ENCODE measurements at regions not wholly inside any gene's neighbourhood (a gene's known extent, or its start where the extent isn't known, plus 50 kb on each side); places are given as distances from the start of the nearest gene placed in this dataset.

DNA sequence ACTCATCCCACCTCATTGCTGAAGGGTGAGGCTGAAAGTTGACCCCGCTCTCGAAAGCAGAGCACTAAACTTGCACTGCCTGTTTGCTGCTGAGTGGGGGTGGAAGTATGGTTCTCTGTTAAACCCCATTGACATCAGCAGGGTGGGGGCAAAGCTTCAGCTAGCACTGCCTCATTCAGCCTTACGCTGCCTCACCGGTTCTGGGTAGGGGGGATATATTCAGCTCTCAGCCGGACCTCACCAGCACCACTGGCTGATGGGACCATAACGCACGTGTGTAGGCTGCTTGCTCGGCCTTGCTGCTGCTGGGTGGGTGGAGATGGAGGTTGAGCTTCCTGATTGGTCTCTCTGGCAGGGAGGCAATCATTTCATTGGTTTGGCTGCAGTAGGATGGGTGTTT, 265.7 kb upstream of the RTL1 start:
- peaks cover 15% of the 10 kb centered on the region for H3K9me3 ChIP-seq (ENCODE audit: insufficient read depth, low read length, severe bottlenecking)
- no peaks in the 10 kb centered on the region for H3K79me2 ChIP-seq (ENCODE audit: insufficient read depth, low read length)
- H3K4me3 ChIP-seq (ENCODE audit: low read depth in 1 of 2, low read length in 2 of 2), result no peak overlapping the region
- H3K4me1 ChIP-seq (ENCODE audit: insufficient read depth, low read length), result no peaks in the 10 kb centered on the region
- no peak overlapping the region for H3K9ac ChIP-seq (ENCODE audit: low read depth, low read length)
- H2AFZ ChIP-seq (ENCODE audit: low read depth, low read length), result no peak overlapping the region
- no peak for DNase-seq
- no peak overlapping the region for H3K27ac ChIP-seq (ENCODE audit: low read length)
- H3K36me3 ChIP-seq (ENCODE audit: insufficient read depth, low read length), result no peaks in the 10 kb centered on the region
- no peak overlapping the region for H3K4me2 ChIP-seq (ENCODE audit: insufficient read depth, low read length)
- ATAC-seq (ENCODE audit: insufficient read depth, low read depth), result no peak
- TF ChIP-seq CTCF (IDR thresholded peaks at IDR 0.05; ENCODE audit: borderline replicate concordance, extremely low read depth, low read length, poor library complexity, severe bottlenecking), result no peak
- TF ChIP-seq EZH2 (IDR thresholded peaks at IDR 0.05; ENCODE audit: borderline replicate concordance, low read depth, low read length, severe bottlenecking), result no peak
- no peaks in the 10 kb centered on the region for H3K27me3 ChIP-seq (ENCODE audit: insufficient read depth, low read length, poor library complexity)
- no peaks in the 10 kb centered on the region for H4K20me1 ChIP-seq (ENCODE audit: insufficient read depth, low read length)

- no peak for TF ChIP-seq CTCF (IDR thresholded peaks at IDR 0.05; ENCODE audit: borderline replicate concordance, extremely low read depth, low read length, poor library complexity, severe bottlenecking)
- no peak for TF ChIP-seq EZH2 (IDR thresholded peaks at IDR 0.05; ENCODE audit: borderline replicate concordance, low read depth, low read length, severe bottlenecking)
- Histone ChIP-seq H3K4me2 (ENCODE audit: insufficient read depth, low read length) (no peak overlapping the region), H3K9ac (ENCODE audit: low read depth, low read length) (no peak overlapping the region)
Measured at GRCh38 chr14:101171650-101172049, 268.1 kb upstream of the RTL1 start.

DNA sequence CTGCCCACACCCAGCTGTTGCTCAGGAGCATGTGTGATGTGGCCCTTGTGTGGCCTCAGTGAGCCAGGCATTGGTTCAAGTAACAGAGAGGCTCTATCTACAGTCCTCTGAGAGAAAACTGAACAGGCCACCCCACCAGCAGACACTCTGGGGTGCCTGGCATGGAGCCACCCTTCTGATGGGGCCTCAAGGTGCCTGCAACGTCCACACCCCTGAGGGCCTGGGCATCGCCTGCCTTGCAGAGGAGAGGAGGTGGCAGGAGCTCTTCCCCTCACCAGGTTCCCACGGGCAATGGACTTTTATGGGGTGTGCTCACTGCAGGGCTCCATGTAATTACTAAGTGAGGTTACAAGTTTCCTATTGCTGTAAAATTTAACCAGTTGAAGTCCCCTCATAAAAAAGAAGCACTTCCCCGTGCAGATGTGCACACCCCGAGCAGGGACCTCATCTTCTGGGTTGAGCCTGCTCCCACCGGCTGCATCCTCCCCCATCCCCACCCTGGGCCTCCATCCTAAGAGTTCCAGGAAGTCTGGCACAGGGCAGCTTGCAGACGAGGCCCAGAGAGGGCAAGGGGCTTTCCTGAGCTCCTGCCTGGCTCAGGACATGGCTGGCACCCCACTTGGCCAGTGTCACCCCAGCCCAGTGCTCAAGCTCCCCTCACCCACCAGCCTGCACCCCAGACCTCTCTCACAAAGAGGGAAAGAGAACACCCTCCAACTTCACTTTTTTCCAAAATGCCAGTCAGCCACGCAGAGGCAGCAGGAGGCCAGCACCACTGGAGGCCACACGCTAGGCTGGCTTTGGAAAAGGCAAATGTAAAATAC, 270.4 kb upstream of the RTL1 start:
- no peaks in the 10 kb centered on the region for H3K36me3 ChIP-seq (ENCODE audit: insufficient read depth, low read length)
- no peaks in the 10 kb centered on the region for H3K27me3 ChIP-seq (ENCODE audit: insufficient read depth, low read length, poor library complexity)
- no peak overlapping the region for H3K4me3 ChIP-seq (ENCODE audit: low read depth in 1 of 2, low read length in 2 of 2)
- H3K27ac ChIP-seq (ENCODE audit: low read length), result no peak overlapping the region
- H3K9ac ChIP-seq (ENCODE audit: low read depth, low read length), result no peak overlapping the region
- no peaks in the 10 kb centered on the region for H3K79me2 ChIP-seq (ENCODE audit: insufficient read depth, low read length)
- no peaks in the 10 kb centered on the region for H4K20me1 ChIP-seq (ENCODE audit: insufficient read depth, low read length)
- H3K9me3 ChIP-seq (ENCODE audit: insufficient read depth, low read length, severe bottlenecking), result peaks cover 5% of the 10 kb centered on the region
- H2AFZ ChIP-seq (ENCODE audit: low read depth, low read length), result no peak overlapping the region
- no peak overlapping the region for H3K4me2 ChIP-seq (ENCODE audit: insufficient read depth, low read length)
- TF ChIP-seq CTCF (IDR thresholded peaks at IDR 0.05; ENCODE audit: borderline replicate concordance, extremely low read depth, low read length, poor library complexity, severe bottlenecking) (no peak), EZH2 (IDR thresholded peaks at IDR 0.05; ENCODE audit: borderline replicate concordance, low read depth, low read length, severe bottlenecking) (no peak)
- H3K4me1 ChIP-seq (ENCODE audit: insufficient read depth, low read length), result no peaks in the 10 kb centered on the region
- no peak for ATAC-seq (ENCODE audit: insufficient read depth, low read depth)
- no peak for DNase-seq

More at GRCh38 chr14:101171650-101172049, 268.1 kb upstream of the RTL1 start:
- Histone ChIP-seq H4K20me1 (ENCODE audit: insufficient read depth, low read length) (no peaks in the 10 kb centered on the region), H3K4me1 (ENCODE audit: insufficient read depth, low read length) (no peaks in the 10 kb centered on the region), H3K4me3 (ENCODE audit: low read depth in 1 of 2, low read length in 2 of 2) (no peak overlapping the region), H3K36me3 (ENCODE audit: insufficient read depth, low read length) (no peaks in the 10 kb centered on the region), H3K27me3 (ENCODE audit: insufficient read depth, low read length, poor library complexity) (no peaks in the 10 kb centered on the region), H3K79me2 (ENCODE audit: insufficient read depth, low read length) (no peaks in the 10 kb centered on the region), H2AFZ (ENCODE audit: low read depth, low read length) (no peak overlapping the region), H3K27ac (ENCODE audit: low read length) (no peak overlapping the region), H3K9me3 (ENCODE audit: insufficient read depth, low read length, severe bottlenecking) (peaks cover 14% of the 10 kb centered on the region)
- DNase-seq (no peak), ATAC-seq (ENCODE audit: insufficient read depth, low read depth) (no peak)
